ENCODE measurements at regions not wholly inside any gene's neighbourhood (a gene's known extent, or its start where the extent isn't known, plus 50 kb on each side); places are given as distances from the start of the nearest gene placed in this dataset.

DNA sequence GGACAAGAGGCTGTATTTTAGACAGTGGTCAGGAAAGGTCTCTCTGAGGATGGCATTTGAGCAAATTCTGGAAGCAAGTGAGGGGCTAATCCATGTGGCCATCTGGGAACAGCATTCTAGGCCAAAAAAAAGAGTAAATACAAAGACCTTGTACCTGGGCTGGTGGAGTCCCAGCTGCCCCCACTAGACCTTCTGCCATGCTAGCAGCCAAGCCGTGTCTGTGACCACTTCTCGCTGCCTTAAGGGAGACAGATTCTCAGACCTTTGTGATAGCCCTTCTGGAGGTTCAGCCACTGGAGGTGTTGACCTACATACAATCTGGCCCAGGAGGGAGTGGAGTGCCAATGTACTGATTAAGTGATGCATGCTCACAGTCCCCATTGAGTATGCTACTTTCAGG is 506.2 kb downstream of the MID1IP1 start:
- Histone ChIP-seq H3K27ac (no peak overlapping the region), H3K36me3 (no peaks in the 10 kb centered on the region), H3K9me3 (no peaks in the 10 kb centered on the region), H3K4me3 (no peak overlapping the region), H3K4me1 (no peaks in the 10 kb centered on the region), H3K27me3 (no peaks in the 10 kb centered on the region)
- WGBS, 2 donors (ENCODE audit: low coverage in 1 of 2), result 91% methylated on average over 2 of the region's 2 CpGs; no CpG with 5 or more reads in 1 of the 2 donors
- intact Hi-C loops (cut with DNase I; ENCODE audit: low total_unique reads), result no loop called here
- in situ Hi-C loops (cut with MboI; ENCODE audit: low pct_ligation_motif_present in 1 of 4, low pct_unique_long_range_greater_than_20kb in 1 of 4, low sequenced_read_pairs in 3 of 4), result no loop called here
- no peak for TF ChIP-seq POLR2AphosphoS5 (IDR thresholded peaks at IDR 0.05)
- TF ChIP-seq POLR2A (IDR thresholded peaks at IDR 0.05), result no peak
- TF ChIP-seq EP300 (IDR thresholded peaks at IDR 0.05; ENCODE audit: low read depth), result no peak
- TF ChIP-seq, protein P1, sequence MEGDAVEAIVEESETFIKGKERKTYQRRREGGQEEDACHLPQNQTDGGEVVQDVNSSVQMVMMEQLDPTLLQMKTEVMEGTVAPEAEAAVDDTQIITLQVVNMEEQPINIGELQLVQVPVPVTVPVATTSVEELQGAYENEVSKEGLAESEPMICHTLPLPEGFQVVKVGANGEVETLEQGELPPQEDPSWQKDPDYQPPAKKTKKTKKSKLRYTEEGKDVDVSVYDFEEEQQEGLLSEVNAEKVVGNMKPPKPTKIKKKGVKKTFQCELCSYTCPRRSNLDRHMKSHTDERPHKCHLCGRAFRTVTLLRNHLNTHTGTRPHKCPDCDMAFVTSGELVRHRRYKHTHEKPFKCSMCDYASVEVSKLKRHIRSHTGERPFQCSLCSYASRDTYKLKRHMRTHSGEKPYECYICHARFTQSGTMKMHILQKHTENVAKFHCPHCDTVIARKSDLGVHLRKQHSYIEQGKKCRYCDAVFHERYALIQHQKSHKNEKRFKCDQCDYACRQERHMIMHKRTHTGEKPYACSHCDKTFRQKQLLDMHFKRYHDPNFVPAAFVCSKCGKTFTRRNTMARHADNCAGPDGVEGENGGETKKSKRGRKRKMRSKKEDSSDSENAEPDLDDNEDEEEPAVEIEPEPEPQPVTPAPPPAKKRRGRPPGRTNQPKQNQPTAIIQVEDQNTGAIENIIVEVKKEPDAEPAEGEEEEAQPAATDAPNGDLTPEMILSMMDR (IDR thresholded peaks at IDR 0.05), result no peak
- no peak for DNase-seq

DNA sequence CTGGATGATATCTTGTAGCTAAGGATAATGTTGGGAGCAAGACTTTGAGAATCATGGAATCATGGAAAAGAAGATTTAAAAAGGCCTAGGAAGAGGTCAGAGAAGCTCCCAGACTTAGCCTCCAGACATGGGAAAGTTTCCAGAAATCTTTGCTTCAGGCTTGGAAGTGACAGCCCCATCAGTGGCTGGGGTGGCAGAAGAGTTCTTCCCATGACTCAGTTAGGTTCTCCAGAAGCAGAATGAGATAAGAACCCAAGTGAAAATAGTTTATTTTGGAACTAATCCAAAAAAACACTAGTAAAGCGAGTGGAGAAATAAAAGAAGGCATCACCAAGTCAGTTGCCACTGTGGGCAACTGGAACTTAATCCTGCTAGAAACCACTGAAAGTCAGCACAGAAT is 506.9 kb downstream of the MID1IP1 start:
- 43% methylated on average over 1 of the region's 1 CpG; no CpG with 5 or more reads in 1 of the 2 donors for WGBS, 2 donors (ENCODE audit: low coverage in 1 of 2)
- DNase-seq, result no peak
- H3K4me1 ChIP-seq, result no peaks in the 10 kb centered on the region
- no peaks in the 10 kb centered on the region for H3K9me3 ChIP-seq
- H3K27ac ChIP-seq, result no peak overlapping the region
- intact Hi-C loops (cut with DNase I; ENCODE audit: low total_unique reads), result no loop called here
- H3K27me3 ChIP-seq, result no peaks in the 10 kb centered on the region
- TF ChIP-seq POLR2AphosphoS5 (IDR thresholded peaks at IDR 0.05) (no peak), POLR2A (IDR thresholded peaks at IDR 0.05) (no peak), EP300 (IDR thresholded peaks at IDR 0.05; ENCODE audit: low read depth) (no peak)
- TF ChIP-seq, protein P1 (IDR thresholded peaks at IDR 0.05), result no peak
- no peak overlapping the region for H3K4me3 ChIP-seq
- in situ Hi-C loops (cut with MboI; ENCODE audit: low pct_ligation_motif_present in 1 of 4, low pct_unique_long_range_greater_than_20kb in 1 of 4, low sequenced_read_pairs in 3 of 4), result no loop called here
- H3K36me3 ChIP-seq, result no peaks in the 10 kb centered on the region

DNA sequence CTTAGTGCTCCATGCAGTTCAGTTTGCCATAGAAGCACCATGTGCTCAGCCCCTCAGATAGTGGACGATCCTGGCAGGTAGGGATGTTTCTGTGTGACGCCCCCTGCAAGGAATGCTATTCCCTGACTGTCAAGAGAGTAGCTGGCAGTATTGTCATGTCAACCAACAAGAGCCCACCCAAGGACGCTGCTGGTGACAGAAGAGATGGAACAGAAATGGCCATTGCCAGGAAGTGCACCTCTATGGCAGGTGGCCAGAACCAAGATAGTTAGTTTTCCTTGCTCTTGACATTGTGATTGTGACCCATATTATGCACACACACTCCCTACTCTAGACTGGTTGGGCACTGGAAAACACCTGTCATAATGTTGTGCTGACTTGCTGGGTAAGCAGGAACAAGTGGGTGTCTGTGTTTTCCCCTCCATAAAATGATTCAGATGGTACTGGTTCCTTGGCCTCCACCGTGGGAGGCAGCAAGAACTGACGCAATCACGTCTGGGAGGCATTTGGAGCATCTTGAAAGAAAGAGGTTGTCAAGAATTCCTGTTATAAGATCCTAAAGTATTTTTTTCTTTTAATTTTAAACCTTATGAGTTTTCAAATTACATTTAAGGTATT is 507.9 kb downstream of the MID1IP1 start:
- WGBS, 2 donors (ENCODE audit: low coverage in 1 of 2), result 43 to 44% methylated on average over 2 to 6 of the region's 6 CpGs
- Histone ChIP-seq H3K4me1 (no peaks in the 10 kb centered on the region), H3K36me3 (no peaks in the 10 kb centered on the region), H3K27me3 (no peaks in the 10 kb centered on the region), H3K9me3 (no peaks in the 10 kb centered on the region), H3K27ac (no peak overlapping the region), H3K4me3 (no peak overlapping the region)
- DNase-seq, result no peak
- in situ Hi-C loops (cut with MboI; ENCODE audit: low pct_ligation_motif_present in 1 of 4, low pct_unique_long_range_greater_than_20kb in 1 of 4, low sequenced_read_pairs in 3 of 4), result no loop called here
- TF ChIP-seq EP300 (IDR thresholded peaks at IDR 0.05; ENCODE audit: low read depth) (no peak), POLR2A (IDR thresholded peaks at IDR 0.05) (no peak), POLR2AphosphoS5 (IDR thresholded peaks at IDR 0.05) (no peak)
- TF ChIP-seq, protein P1 (IDR thresholded peaks at IDR 0.05), result no peak
- intact Hi-C loops (cut with DNase I; ENCODE audit: low total_unique reads), result no loop called here

DNA sequence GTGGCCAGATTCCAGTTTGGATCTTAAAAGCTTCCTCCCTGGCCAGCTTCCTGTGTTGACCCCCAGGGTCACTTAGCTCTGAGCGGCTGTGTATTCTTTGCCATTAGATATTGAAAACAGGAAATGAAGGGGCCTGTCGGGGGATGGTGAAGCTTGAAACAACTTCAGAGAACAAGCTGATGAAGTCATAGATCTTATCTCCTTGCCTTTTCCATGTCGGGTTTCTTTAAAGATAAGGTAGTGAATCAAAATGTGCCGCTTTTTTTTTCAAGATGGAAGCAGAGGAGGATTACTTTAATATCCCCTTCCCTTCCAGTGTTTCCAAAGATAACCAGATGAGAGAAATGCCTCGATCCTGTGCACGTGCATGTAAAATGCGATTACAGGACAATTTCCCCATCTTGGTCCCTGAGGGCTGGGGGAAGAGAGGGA is 508.5 kb downstream of the MID1IP1 start:
- intact Hi-C loops (cut with DNase I; ENCODE audit: low total_unique reads), result no loop called here
- no peak for DNase-seq

More for the DNA sequence above, 508.5 kb downstream of the MID1IP1 start:
- H3K27ac ChIP-seq, result no peak overlapping the region
- H3K4me3 ChIP-seq, result no peak overlapping the region
- in situ Hi-C loops (cut with MboI; ENCODE audit: low pct_ligation_motif_present in 1 of 4, low pct_unique_long_range_greater_than_20kb in 1 of 4, low sequenced_read_pairs in 3 of 4), result no loop called here
- no peaks in the 10 kb centered on the region for H3K4me1 ChIP-seq
- TF ChIP-seq EP300 (IDR thresholded peaks at IDR 0.05; ENCODE audit: low read depth) (no peak), POLR2AphosphoS5 (IDR thresholded peaks at IDR 0.05) (no peak), POLR2A (IDR thresholded peaks at IDR 0.05) (no peak)
- TF ChIP-seq, protein P1 (IDR thresholded peaks at IDR 0.05), result no peak
- no peaks in the 10 kb centered on the region for H3K27me3 ChIP-seq
- H3K9me3 ChIP-seq, result no peaks in the 10 kb centered on the region
- no peaks in the 10 kb centered on the region for H3K36me3 ChIP-seq
- WGBS, 2 donors (ENCODE audit: low coverage in 1 of 2), result 28 to 49% methylated on average over 3 to 7 of the region's 7 CpGs

All from transverse colon (tissue), 4 donors.